ENCODE measurements at regions not wholly inside any gene's neighbourhood (a gene's known extent, or its start where the extent isn't known, plus 50 kb on each side); places are given as distances from the start of the nearest gene placed in this dataset.

DNA sequence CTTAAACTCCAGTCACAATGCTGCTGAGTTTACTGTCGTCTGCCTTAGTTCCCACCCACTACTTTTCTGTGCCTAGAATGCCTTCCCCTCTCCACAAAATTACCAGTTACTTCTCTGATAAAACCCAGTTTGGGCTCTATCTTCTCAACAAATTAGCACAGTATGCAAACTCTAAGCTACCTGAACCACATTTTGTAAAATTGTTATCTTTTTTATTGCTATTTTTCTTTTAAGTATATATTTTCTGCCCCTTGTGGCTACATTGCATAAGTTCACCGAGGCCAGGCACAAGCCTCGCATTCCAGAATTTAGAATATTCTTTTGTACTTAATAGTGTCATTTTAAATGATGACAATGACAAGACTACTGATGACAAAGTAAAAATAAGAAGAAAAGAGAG lies 60.0 kb downstream of the POU5F2 start:
- TF ChIP-seq, protein P1, sequence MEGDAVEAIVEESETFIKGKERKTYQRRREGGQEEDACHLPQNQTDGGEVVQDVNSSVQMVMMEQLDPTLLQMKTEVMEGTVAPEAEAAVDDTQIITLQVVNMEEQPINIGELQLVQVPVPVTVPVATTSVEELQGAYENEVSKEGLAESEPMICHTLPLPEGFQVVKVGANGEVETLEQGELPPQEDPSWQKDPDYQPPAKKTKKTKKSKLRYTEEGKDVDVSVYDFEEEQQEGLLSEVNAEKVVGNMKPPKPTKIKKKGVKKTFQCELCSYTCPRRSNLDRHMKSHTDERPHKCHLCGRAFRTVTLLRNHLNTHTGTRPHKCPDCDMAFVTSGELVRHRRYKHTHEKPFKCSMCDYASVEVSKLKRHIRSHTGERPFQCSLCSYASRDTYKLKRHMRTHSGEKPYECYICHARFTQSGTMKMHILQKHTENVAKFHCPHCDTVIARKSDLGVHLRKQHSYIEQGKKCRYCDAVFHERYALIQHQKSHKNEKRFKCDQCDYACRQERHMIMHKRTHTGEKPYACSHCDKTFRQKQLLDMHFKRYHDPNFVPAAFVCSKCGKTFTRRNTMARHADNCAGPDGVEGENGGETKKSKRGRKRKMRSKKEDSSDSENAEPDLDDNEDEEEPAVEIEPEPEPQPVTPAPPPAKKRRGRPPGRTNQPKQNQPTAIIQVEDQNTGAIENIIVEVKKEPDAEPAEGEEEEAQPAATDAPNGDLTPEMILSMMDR (IDR thresholded peaks at IDR 0.05) = peak; percentile 65
- no peak for TF ChIP-seq EZH2phosphoT487 (IDR thresholded peaks at IDR 0.05)

All from neural progenitor cell (in vitro differentiated cells).